M059J (cell line): ENCODE measurements at regions not wholly inside any gene's neighbourhood (a gene's known extent, or its start where the extent isn't known, plus 50 kb on each side); places are given as distances from the start of the nearest gene placed in this dataset.

Experiments
- DNase-seq: peaks from one replicate; pipeline ENCODE4 v3.0.0-alpha.2; 2012; ENCODE audit warnings: low read depth

- peak; percentile 80 for DNase-seq
These were observed 162.9 kb downstream of the GXYLT1 start for GRCh38 chr12:41981758-41982157.

DNA sequence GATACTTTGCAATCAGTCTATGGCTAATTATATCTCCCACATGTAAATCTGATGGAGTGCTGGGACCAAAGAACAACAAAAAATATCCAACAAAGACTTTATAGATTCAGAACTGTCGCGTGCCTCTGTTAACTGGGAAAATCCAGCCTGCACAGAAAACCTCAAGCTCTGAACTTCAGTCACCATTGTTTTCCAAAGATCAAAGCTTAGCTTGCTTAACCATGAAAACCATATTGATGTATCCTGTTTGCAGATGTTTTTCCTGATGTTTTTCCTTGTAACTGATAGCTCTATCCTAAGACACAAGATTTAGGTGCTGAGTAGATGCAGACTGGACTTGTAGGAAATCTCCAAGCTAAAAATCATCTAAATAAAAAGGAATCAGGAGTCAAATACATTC, 163.7 kb downstream of the GXYLT1 start:
- DNase-seq, result no peak

- DNase-seq, result no peak
These were observed 164.3 kb downstream of the GXYLT1 start for GRCh38 chr12:41980390-41980789.

- DNase-seq, result no peak
These were observed 165.1 kb downstream of the GXYLT1 start for GRCh38 chr12:41979574-41979973.

GRCh38 chr12:41972598-41972997, 172.1 kb downstream of the GXYLT1 start:
- no peak for DNase-seq

- DNase-seq, result no peak
These were observed 172.5 kb downstream of the GXYLT1 start for GRCh38 chr12:41972196-41972595.

- DNase-seq, result peak; percentile 29
These were observed 173.9 kb downstream of the GXYLT1 start for GRCh38 chr12:41970744-41971143.

GRCh38 chr12:41968599-41968998, 176.1 kb downstream of the GXYLT1 start:
- peak; percentile 20 for DNase-seq

DNA sequence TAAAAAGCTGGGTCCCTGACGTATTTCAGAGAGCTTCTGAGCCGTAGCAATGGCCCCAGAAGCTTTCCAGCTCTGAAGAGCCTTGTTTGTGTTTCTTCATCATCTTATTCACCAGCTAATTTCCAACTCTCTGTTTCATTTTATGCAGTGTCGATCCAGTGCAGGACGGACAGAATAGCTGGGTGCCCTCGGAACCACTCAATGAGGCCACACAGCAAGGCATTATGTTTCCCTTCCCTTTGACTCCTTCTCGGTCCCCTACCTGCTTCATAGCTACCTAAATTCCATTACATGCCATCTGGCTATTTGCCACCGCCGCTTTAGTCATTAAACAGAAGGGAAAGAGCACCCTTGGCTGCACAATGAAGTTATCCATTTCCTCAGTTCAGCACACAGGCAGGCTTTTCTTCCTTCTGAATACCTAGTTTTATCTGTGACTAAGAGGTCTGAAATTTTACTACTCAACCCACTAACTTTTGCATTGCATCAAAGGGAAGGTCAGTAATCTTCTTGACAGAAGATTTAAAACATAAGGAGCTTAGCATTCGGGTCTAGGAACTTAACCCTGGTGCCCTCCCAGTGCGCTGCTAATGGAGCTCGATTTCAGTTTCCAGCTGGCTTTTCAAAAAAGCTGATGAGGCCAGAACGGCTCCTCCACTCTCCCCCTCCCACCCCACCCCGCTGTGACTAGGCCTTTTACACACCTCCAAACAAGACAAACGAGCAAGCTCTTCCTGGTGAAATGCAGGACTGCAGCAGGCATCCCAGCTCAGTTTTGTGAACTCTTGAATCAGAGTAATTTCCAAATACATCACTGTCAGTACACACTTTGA, 176.8 kb downstream of the GXYLT1 start:
- DNase-seq, result peak; percentile 74

DNA sequence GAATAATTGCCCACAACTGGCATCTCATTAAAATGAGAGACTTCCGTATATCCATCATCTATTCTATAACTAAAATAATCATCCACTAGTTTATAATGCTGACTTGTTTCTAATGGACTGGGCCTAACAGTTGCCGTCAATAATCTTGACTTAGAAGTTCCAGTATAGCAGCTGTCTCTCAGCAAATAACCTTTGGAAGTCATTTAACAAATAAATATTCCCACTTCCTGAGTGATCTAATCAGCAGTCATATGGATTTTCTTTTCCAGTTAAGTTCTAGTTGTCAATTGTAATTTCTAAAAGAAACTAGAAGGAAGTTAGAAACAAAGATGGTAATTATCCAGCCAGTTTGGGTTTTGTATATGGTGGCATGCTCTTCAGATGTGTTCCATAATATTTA, 177.8 kb downstream of the GXYLT1 start:
- no peak for DNase-seq

GRCh38 chr12:41966001-41966400, 178.7 kb downstream of the GXYLT1 start:
- DNase-seq, result peak; percentile 83

DNA sequence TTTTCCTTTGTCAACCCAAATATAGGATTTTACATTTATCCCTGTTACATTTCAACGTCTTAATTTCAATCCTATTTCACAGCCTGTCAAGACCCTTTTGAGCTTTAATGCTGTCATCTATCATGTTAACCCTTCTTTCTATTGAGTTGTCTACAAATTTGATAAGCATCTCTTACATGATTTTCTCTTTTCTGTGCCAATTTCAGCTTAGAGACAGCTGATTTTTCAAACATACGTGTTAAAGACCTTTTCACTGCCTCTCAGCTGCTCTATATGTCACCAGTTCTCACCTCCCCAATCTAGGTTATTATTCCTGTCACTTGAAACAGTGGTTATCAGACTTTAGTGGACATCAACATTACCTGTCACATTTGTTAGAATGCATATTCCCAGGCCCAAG, 181.3 kb downstream of the GXYLT1 start:
- DNase-seq, result no peak

GRCh38 chr12:41962171-41962572, 182.5 kb downstream of the GXYLT1 start:
- no peak for DNase-seq

DNA sequence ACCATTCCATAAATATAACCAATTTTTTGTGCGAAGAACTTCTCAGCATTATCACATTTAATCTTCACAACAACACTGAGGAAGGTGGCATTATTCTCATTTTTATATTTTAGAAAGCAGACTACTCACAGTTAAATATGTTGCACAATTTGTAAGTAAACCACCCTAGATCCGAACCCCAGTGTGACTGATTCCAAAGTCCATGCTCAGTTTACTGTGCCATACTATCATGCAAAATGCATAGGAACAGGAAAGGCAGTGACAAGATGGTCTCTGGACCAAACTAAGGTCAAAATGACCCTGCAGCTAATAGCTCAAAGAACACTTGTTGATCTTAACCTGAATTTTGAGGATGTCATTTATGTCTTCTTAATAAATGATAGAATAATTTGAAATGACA, 185.4 kb downstream of the GXYLT1 start:
- no peak for DNase-seq

GRCh38 chr12:41956353-41956752, 188.3 kb downstream of the GXYLT1 start:
- no peak for DNase-seq

DNA sequence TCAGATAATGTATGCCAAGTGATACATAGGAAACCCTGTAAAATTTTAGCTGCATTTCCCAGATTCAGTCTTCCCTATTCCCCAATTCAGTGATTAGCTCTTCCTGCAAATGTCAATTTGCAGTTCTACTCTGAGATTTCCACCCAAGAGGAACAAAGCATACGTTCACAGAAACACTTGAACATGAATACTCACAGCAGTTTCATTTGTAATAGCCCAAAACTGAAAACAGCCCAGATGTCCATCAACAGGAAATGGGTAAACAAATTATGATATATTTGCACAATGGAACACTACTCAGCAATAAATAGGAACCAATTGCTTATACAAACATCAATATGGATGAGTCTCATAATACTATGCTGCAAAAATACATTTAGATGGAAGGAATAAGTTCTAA, 194.2 kb downstream of the GXYLT1 start:
- no peak for DNase-seq

- no peak for DNase-seq
These were observed 198.6 kb downstream of the GXYLT1 start for GRCh38 chr12:41946106-41946505.

DNA sequence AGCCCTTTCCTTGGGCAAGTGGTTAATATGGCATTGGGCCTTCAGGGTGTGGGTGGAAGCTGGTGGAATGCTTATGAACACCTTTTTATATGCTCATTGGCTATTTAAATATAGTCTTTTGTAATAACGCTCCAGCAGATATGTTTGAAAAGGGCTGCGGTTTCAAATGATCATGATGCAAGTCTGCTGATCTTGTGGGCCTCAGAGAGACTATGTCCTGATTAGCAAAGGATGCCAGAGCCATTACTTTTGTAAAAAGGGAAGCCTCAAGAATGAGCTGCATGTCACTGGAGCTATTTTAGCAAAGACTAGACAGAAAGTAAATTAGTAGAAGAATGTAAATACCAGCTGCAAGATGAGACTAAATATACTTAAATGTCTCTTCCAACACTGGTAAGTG, 200.5 kb downstream of the GXYLT1 start:
- DNase-seq, result peak; percentile 27

GRCh38 chr12:41943671-41944070, 201.0 kb downstream of the GXYLT1 start:
- DNase-seq, result no peak

DNA sequence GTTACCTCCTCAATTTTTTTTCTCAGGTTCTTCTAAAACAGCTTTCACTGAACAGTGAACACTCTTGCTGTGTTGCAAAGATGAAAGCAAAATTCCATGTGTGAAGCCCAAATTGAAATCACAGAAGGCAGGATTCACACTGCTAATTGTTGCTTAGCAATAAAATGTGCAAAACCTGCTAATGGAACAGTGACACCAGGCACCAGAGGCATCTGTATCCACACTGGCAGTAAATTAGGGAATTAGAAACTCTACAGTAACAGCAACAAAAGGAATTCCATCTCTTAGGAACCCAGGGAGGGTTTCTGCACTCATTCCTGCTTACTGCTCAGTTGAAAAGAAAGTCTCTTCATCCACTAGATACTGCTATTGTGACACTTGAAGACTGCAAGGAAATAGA, 202.3 kb downstream of the GXYLT1 start:
- DNase-seq, result no peak

GRCh38 chr12:41941079-41941478, 203.6 kb downstream of the GXYLT1 start:
- no peak for DNase-seq

- peak; percentile 11 for DNase-seq
These were observed 204.1 kb downstream of the GXYLT1 start for GRCh38 chr12:41940571-41940970.

- DNase-seq, result no peak
These were observed 208.3 kb downstream of the GXYLT1 start for GRCh38 chr12:41936333-41936732.

DNA sequence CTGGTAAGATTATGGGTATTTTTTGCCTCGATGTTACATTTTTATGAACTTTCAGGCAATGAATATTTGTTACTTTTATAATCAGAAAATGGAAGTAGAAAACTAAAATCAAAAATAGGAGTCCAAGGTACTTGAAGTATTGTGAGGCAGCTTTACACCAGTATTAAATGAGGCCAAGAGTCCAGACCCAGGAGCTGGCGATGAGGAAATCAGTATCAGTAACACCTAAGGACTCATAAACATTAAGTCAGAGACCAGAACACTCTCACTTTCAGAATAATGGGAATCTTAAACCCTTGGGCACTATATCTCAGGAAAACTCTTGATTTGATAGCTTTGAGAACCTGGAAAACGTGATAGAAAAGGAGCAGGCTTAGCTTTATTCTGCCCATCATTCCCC, 208.8 kb downstream of the GXYLT1 start:
- no peak for DNase-seq
